Adrenal gland (tissue), 9 donors: ENCODE measurements at regions not wholly inside any gene's neighbourhood (a gene's known extent, or its start where the extent isn't known, plus 50 kb on each side); places are given as distances from the start of the nearest gene placed in this dataset.
A peak's percentile ranks its signal among the peaks of the same experiment; 100 is the strongest.

Experiments
- DNase-seq, 7 donors: peaks; one replicate each; pipeline ENCODE4 v3.0.0-alpha.2; 2019 to 2020
- H3K27ac ChIP-seq, 5 donors: fragments of 200-600 bp; sonication (generic) in 4 of 5; 1 replicate in 3 of 5; 2 replicates in 2 of 5; pipeline versions ENCODE4 v1.5.1 to v1.8.0; 2016 to 2020; ENCODE audit warnings: mild to moderate bottlenecking in 1 of 5
- H3K27me3 ChIP-seq: fragments of 200-600 bp; 2 replicates; pipeline ENCODE4 v1.8.0; 2021
- H3K36me3 ChIP-seq, 2 donors: fragments of 200-600 bp; replicated peaks in 1 of 2; 1 replicate in 1 of 2; 2 replicates in 1 of 2; pipeline versions ENCODE4 v1.5.1 to v1.8.0; 2018 to 2022
- H3K4me1 ChIP-seq, 2 donors: fragments of 200-600 bp; replicated peaks in 1 of 2; 1 replicate in 1 of 2; 2 replicates in 1 of 2; pipeline versions ENCODE4 v1.5.1 to v1.8.0; 2018 to 2021
- H3K4me3 ChIP-seq, 4 donors: fragments of 200-600 bp; sonication (generic) in 3 of 4; one replicate each; pipeline ENCODE4 v1.5.1; 2016 to 2018
- H3K9me3 ChIP-seq, 3 donors: fragments of 200-600 bp; sonication (generic) in 1 of 3; replicated peaks in 1 of 3; 1 replicate in 2 of 3; 2 replicates in 1 of 3; pipeline versions ENCODE4 v1.5.1 to v1.8.0; 2016 to 2021
- CTCF ChIP-seq, 6 experiments: fragments of 450-650 bp in 4 of 6; fragments of 200-600 bp in 2 of 6; sonication (generic) in 1 of 6; IDR thresholded peaks; 1 replicate in 5 of 6; 2 replicates in 1 of 6; pipeline versions ENCODE4 v1.5.1 to v1.8.0; 2016 to 2021; ENCODE audit warnings: antibody characterized with exemption in 6 of 6, mild to moderate bottlenecking in 2 of 6, moderate library complexity in 1 of 6
- POLR2A ChIP-seq, 2 donors: fragments of 450-650 bp; IDR thresholded peaks; one replicate each; pipeline ENCODE4 v1.6.1; 2017; ENCODE audit warnings: antibody characterized with exemption in 2 of 2, mild to moderate bottlenecking in 2 of 2, moderate library complexity in 1 of 2
- WGBS, 4 donors: extraction: QIAGEN DNeasy Blood & Tissue Kit in 2 of 4; methylation state at CpG; one replicate each; pipeline versions ENCODE4 v1.1.5 to v1.1.7; 2013 to 2017; 5-methylcytosine and 5-hydroxymethylcytosine counted together
- intact Hi-C, 2 donors: fragments of 100-400 bp; cut with DNase I; formaldehyde crosslinking; loops; one replicate each; pipeline versions ENCODE4 v1.14.1 to v1.15.0; 2022 to 2023
- donor health status: healthy with polysubstance abuse.
- donor health status: Bipolar disorder and iron deficiency.
- donor health status: DM: yes; HTN: yes; CAD: no.
- donor health status: DM: no; HTN: no; CAD: no.
- donor health status: DM: no; HTN: no; CAD: no.

- Histone ChIP-seq H3K4me3 (no peak overlapping the region), H3K27ac (no peak overlapping the region), H3K9me3 (no peaks in the 10 kb centered on the region), H3K27me3 (no peaks in the 10 kb centered on the region), H3K36me3 (no peaks in the 10 kb centered on the region), H3K4me1 (no peaks in the 10 kb centered on the region)
- no peak for DNase-seq
- WGBS, 4 donors: 58 to 68% (median 58%) methylated on average over 17 to 20 of the region's 20 CpGs
- intact Hi-C loops: no loop called here
- TF ChIP-seq CTCF (IDR thresholded peaks at IDR 0.05) (no peak), POLR2A (IDR thresholded peaks at IDR 0.05) (no peak)
These were observed 539.4 kb upstream of the MGMT start for GRCh38 chr10:128927497-128928161.

- no peaks in the 10 kb centered on the region for H3K36me3 ChIP-seq
- peak overlapping the region in 1 of 5 donors; percentile 10 for H3K27ac ChIP-seq
- WGBS, 4 donors: 85 to 90% (median 88%) methylated on average over 33 of the region's 33 CpGs
- H3K27me3 ChIP-seq: no peaks in the 10 kb centered on the region
- DNase-seq: no peak
- no peak overlapping the region for H3K4me3 ChIP-seq
- intact Hi-C loops: no loop called here
- H3K9me3 ChIP-seq: no peaks in the 10 kb centered on the region
- no peaks in the 10 kb centered on the region for H3K4me1 ChIP-seq
- TF ChIP-seq CTCF (IDR thresholded peaks at IDR 0.05) (no peak), POLR2A (IDR thresholded peaks at IDR 0.05) (no peak)
These were observed 538.7 kb upstream of the MGMT start for GRCh38 chr10:128928231-128928836.

GRCh38 chr10:128929131-128929530 lies 537.9 kb upstream of the MGMT start:
- 54 to 63% (median 59%) methylated on average over 8 of the region's 8 CpGs for WGBS, 4 donors
- H3K9me3 ChIP-seq: no peaks in the 10 kb centered on the region
- no peaks in the 10 kb centered on the region for H3K27me3 ChIP-seq
- intact Hi-C loops: no loop called here
- no peaks in the 10 kb centered on the region for H3K4me1 ChIP-seq
- no peak overlapping the region for H3K4me3 ChIP-seq
- TF ChIP-seq POLR2A (IDR thresholded peaks at IDR 0.05) (no peak), CTCF (IDR thresholded peaks at IDR 0.05) (no peak)
- DNase-seq: no peak
- peak overlapping the region in 1 of 5 donors; percentile 10 for H3K27ac ChIP-seq
- H3K36me3 ChIP-seq: no peaks in the 10 kb centered on the region

GRCh38 chr10:128929767-128930166 lies 537.3 kb upstream of the MGMT start:
- Histone ChIP-seq H3K36me3 (no peaks in the 10 kb centered on the region), H3K4me1 (no peaks in the 10 kb centered on the region), H3K27me3 (no peaks in the 10 kb centered on the region), H3K9me3 (no peaks in the 10 kb centered on the region), H3K4me3 (no peak overlapping the region), H3K27ac (no peak overlapping the region)
- TF ChIP-seq POLR2A (IDR thresholded peaks at IDR 0.05) (no peak), CTCF (IDR thresholded peaks at IDR 0.05) (no peak)
- DNase-seq: no peak
- intact Hi-C loops: no loop called here
- whole genome bisulfite sequencing, 4 donors: 38 to 52% (median 45%) methylated on average over 2 of the region's 2 CpGs
